ENCODE measurements at regions not wholly inside any gene's neighbourhood (a gene's known extent, or its start where the extent isn't known, plus 50 kb on each side); places are given as distances from the start of the nearest gene placed in this dataset.

- DNase-seq (ENCODE audit: low read depth), result no peak
Observed at GRCh38 chr2:128564551-128564950, 245.9 kb upstream of the HS6ST1 start.

- no peak for DNase-seq (ENCODE audit: low read depth)
Observed at GRCh38 chr2:128565441-128565840, 246.8 kb upstream of the HS6ST1 start.

DNA sequence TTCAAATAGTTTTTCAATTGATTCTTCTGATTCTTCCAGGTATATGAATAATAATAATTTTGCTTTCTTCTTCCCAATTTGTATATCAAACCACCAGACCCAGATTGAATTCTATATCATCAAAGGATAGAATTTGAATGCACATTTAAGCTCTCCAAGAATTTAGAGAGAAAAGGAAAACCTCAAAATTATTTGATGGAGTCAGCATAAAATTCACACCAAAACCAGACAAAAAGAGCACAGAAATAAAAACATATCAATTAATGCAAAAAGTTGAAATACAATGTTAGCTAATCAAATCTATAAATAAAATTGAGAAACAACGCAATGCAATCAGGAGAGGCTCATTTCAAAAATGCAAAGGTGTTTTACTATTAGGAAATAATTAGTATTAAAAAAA, 248.0 kb upstream of the HS6ST1 start:
- DNase-seq (ENCODE audit: low read depth), result no peak

DNA sequence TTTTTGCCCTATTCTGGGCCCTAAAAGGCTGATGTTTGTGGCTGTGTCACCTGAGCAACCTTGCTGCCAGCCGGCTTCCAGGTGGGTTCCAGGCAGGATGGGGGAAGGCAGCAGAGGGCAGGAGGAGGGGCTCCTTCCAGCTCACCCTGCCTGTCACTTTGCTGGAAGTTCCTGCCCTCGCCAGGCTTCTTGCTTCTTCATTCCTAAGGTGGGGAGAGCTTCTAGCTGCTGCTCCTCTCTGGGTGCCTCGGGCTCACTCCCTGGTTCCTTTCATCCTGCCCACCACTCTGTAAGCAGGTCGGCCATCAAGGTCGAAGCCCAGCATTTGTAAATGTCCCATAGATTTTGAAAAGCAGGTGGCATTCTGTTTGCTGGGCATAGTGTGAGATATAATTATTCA, 249.4 kb upstream of the HS6ST1 start:
- no peak for DNase-seq (ENCODE audit: low read depth)

DNA sequence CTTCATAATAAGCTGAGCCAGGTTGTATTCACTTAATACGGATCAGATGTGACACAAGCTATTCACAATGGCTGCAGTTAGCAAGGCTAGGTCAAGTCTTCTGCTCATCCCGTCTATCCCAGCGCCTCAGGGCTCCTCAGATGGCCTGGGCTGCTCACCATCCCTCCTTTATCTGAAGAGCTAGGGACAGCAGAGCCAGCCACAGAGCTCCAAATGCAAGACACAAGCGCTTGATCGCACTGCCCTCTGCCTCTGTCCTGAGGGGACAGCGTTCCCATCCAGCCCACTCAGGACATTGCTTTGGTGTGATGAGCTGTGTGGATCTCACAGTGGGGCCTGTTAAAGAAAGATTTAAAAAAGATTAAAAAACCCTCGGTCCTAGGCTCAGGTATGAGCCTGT, 254.4 kb upstream of the HS6ST1 start:
- no peak for DNase-seq (ENCODE audit: low read depth)

- DNase-seq (ENCODE audit: low read depth), result no peak
Observed at GRCh38 chr2:128573531-128573930, 254.9 kb upstream of the HS6ST1 start.

GRCh38 chr2:128577141-128577930, 258.7 kb upstream of the HS6ST1 start:
- no peak for DNase-seq (ENCODE audit: low read depth)

- DNase-seq (ENCODE audit: low read depth), result no peak
Observed at GRCh38 chr2:128578406-128579390, 260.0 kb upstream of the HS6ST1 start.

- DNase-seq (ENCODE audit: low read depth), result no peak
Observed at GRCh38 chr2:128579825-128580224, 261.2 kb upstream of the HS6ST1 start.

GRCh38 chr2:128580988-128581848, 262.6 kb upstream of the HS6ST1 start:
- DNase-seq (ENCODE audit: low read depth), result no peak

- no peak for DNase-seq (ENCODE audit: low read depth)
Observed at GRCh38 chr2:128581849-128582244, 263.2 kb upstream of the HS6ST1 start.

DNA sequence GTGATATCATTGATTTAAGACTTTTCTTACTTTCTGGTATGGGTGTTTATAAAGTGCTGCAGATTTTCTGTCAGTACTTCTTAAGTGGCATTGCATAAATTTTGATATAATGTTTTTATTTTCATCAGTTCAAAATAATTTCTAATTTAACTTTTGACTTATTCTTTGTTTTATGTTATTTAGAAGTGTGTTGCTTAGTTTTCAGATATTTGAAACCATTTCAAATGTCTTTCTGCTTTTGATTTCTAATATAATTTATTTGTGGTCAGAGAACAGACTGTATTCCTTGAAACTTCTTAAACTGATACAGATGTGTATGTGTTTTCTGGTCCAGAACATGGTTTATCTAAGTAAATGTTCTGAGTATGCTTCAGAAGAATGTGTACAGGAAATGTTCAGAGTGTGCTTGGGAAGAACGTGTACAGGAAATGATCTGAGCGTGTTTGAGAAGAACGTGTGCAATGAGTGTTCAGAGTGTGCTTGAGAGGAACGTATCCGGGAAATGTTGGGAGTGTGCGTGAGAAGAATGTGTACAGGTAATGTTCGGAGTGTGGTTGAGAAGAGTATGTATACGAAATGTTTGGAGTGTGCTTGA, 265.7 kb upstream of the HS6ST1 start:
- DNase-seq (ENCODE audit: low read depth), result no peak

- no peak for DNase-seq (ENCODE audit: low read depth)
Observed at GRCh38 chr2:128585706-128586105, 267.0 kb upstream of the HS6ST1 start.

GRCh38 chr2:128589681-128590080, 271.0 kb upstream of the HS6ST1 start:
- DNase-seq (ENCODE audit: low read depth), result no peak

GRCh38 chr2:128590309-128591021, 271.8 kb upstream of the HS6ST1 start:
- DNase-seq (ENCODE audit: low read depth), result no peak

DNA sequence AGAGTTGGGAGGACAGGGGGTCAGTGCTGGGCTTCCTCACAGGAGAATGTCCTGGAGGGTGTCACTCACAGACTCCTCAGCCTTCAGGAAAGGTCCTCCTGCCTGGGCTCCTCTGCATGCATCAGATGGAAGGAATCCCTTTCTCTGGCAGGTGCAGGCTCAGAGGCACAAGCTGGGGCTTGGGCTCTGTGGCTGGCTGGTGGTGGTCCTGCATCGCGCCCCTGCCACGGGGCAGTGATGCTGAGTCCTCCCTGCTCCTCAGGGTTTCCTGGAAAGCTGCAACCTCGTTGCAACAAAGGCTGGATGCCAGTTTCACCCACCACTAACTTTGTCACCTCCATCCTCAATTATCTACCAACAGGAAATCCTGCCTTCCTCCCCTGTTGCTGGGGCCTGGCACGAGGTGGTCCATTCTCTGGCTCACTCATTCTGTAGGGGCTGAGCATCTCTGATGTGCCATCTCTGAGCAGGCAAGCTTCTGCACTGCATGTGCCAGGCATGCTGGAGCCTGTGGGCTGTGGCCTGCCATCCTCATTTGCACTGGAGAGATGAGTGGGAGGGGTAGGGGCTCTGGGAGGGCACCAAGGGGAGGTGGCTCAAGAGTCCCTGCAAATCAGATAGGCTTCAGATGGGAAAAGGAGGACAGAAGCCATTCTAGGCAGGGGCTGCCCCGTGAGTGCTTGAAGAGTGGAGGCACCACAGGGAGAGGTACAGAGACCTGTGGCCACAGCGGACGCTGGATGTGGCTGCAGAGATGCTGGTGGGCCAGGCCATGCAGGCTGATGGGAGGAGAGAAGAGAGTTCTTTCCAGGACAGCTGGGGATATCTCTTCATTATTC, 272.6 kb upstream of the HS6ST1 start:
- no peak for DNase-seq (ENCODE audit: low read depth)

DNA sequence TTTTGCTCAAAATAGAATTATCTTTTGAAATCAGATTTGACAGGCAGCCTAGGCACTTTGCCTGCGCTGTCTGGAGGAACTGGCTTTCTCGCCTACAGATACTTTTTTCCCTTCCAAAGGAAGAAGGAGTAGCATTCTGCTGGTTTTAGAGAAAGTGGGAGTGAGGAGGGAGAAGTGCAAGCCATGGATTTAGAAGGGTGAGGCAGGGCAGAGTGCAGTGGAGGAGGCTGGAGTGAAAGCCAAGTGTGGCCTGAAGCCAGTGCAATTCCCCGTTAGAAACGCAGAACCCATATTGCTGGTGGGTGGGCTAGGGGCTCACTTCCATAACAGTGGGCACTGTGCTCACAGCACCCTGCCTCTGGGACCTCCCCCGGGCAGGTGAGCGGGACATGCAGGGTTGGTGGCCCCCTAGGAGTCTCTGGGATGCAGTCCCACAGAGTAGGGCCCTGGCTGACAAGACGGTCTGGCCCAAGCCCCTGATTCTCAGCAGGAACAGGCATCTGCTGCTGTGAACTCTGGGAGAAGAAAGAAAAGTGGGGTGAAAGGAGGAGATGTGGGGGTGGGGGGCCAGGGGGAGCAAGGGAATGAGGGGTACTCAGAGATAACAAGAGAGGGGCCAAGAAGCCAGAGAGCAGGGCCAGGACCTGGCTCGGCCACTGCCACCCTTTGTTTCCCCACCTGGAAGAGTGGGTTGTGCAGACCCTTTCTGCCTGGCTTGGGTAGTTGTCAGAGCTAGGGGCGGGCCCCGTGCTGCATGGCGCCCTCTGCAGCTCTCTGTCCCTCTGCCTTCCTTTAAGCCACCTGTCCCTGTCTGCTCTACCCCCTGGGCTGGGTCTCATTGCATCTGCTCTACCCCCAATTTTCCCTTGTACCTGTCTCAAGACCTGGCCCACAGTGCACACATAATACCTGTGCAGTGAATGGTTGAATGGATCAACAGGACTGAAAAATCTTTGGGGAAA, 273.5 kb upstream of the HS6ST1 start:
- no peak for DNase-seq (ENCODE audit: low read depth)

DNA sequence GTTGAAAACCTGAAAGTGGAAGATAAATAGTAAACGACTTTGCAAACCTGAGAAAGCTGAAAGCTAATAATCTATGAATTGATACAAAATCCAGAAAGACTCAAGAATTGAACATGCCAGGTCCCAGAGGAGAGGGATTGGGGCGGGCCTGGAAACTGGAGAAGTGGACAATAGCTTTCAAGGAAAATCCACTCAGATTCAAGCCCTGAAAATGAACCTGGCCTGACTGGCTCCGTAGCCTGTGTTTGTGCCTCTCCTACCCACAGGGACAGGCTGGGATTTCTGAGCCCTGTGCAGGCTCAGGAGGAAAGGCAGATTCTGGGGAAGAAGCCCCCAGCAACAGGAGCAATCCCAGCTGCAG, 274.8 kb upstream of the HS6ST1 start:
- DNase-seq (ENCODE audit: low read depth), result no peak
